ENCODE measurements at regions not wholly inside any gene's neighbourhood (a gene's known extent, or its start where the extent isn't known, plus 50 kb on each side); places are given as distances from the start of the nearest gene placed in this dataset.

- DNase-seq (ENCODE audit: low read depth, low spot score): no peak
- H3K4me3 ChIP-seq (ENCODE audit: low read depth, low read length): no peak overlapping the region
- TF ChIP-seq, protein P1, sequence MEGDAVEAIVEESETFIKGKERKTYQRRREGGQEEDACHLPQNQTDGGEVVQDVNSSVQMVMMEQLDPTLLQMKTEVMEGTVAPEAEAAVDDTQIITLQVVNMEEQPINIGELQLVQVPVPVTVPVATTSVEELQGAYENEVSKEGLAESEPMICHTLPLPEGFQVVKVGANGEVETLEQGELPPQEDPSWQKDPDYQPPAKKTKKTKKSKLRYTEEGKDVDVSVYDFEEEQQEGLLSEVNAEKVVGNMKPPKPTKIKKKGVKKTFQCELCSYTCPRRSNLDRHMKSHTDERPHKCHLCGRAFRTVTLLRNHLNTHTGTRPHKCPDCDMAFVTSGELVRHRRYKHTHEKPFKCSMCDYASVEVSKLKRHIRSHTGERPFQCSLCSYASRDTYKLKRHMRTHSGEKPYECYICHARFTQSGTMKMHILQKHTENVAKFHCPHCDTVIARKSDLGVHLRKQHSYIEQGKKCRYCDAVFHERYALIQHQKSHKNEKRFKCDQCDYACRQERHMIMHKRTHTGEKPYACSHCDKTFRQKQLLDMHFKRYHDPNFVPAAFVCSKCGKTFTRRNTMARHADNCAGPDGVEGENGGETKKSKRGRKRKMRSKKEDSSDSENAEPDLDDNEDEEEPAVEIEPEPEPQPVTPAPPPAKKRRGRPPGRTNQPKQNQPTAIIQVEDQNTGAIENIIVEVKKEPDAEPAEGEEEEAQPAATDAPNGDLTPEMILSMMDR (IDR thresholded peaks at IDR 0.05; ENCODE audit: insufficient read depth, low read length, missing control alignments): no peak
- ChIA-PET POLR2A (no interaction called here), CTCF (no interaction called here)
These were observed 72.1 kb upstream of the BRINP1 start for GRCh38 chr9:119441338-119441737.

GRCh38 chr9:119436261-119436660, 67.0 kb upstream of the BRINP1 start:
- POLR2A ChIA-PET: no interaction called here
- H3K4me3 ChIP-seq (ENCODE audit: low read depth, low read length): no peak overlapping the region
- no peak for DNase-seq (ENCODE audit: low read depth, low spot score)
- CTCF ChIA-PET: no interaction called here
- TF ChIP-seq, protein P1 (IDR thresholded peaks at IDR 0.05; ENCODE audit: insufficient read depth, low read length, missing control alignments): no peak

DNA sequence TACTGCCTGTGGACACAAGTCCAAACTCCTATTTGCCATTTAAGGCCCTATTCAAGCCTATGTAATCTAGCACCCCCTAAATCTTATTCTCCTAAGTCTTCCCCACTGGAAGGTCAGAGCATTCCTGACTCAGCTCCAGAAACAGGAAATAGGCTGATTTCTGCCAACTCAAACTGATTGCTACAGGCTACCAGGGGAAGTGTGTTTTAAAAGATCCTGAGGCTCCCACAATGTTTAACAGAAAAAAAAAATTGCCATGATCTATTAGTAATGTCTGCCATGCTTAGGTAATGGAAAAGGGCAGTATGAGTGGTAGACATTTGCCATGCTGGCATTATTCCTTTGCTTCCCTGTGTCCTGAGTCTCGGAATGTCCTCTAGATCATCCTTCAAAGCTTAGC, 65.8 kb upstream of the BRINP1 start:
- no peak for DNase-seq (ENCODE audit: low read depth, low spot score)
- TF ChIP-seq, protein P1 (IDR thresholded peaks at IDR 0.05; ENCODE audit: insufficient read depth, low read length, missing control alignments): no peak
- H3K4me3 ChIP-seq (ENCODE audit: low read depth, low read length): no peak overlapping the region
- ChIA-PET CTCF (no interaction called here), POLR2A (no interaction called here)

GRCh38 chr9:119432428-119432827, 63.2 kb upstream of the BRINP1 start:
- H3K4me3 ChIP-seq (ENCODE audit: low read depth, low read length): no peak overlapping the region
- ChIA-PET POLR2A (no interaction called here), CTCF (no interaction called here)
- TF ChIP-seq, protein P1 (IDR thresholded peaks at IDR 0.05; ENCODE audit: insufficient read depth, low read length, missing control alignments): no peak
- no peak for DNase-seq (ENCODE audit: low read depth, low spot score)

- TF ChIP-seq, protein P1 (IDR thresholded peaks at IDR 0.05; ENCODE audit: insufficient read depth, low read length, missing control alignments): no peak
- ChIA-PET POLR2A (no interaction called here), CTCF (no interaction called here)
- no peak for DNase-seq (ENCODE audit: low read depth, low spot score)
- H3K4me3 ChIP-seq (ENCODE audit: low read depth, low read length): no peak overlapping the region
These were observed 60.1 kb upstream of the BRINP1 start for GRCh38 chr9:119429302-119429701.

GRCh38 chr9:119420231-119420630, 51.0 kb upstream of the BRINP1 start:
- ChIA-PET CTCF (no interaction called here), POLR2A (no interaction called here)
- H3K4me3 ChIP-seq (ENCODE audit: low read depth, low read length): no peak overlapping the region
- no peak for DNase-seq (ENCODE audit: low read depth, low spot score)
- TF ChIP-seq, protein P1 (IDR thresholded peaks at IDR 0.05; ENCODE audit: insufficient read depth, low read length, missing control alignments): no peak
